ENCODE measurements at regions not wholly inside any gene's neighbourhood (a gene's known extent, or its start where the extent isn't known, plus 50 kb on each side); places are given as distances from the start of the nearest gene placed in this dataset.

- TF ChIP-seq, protein P1, sequence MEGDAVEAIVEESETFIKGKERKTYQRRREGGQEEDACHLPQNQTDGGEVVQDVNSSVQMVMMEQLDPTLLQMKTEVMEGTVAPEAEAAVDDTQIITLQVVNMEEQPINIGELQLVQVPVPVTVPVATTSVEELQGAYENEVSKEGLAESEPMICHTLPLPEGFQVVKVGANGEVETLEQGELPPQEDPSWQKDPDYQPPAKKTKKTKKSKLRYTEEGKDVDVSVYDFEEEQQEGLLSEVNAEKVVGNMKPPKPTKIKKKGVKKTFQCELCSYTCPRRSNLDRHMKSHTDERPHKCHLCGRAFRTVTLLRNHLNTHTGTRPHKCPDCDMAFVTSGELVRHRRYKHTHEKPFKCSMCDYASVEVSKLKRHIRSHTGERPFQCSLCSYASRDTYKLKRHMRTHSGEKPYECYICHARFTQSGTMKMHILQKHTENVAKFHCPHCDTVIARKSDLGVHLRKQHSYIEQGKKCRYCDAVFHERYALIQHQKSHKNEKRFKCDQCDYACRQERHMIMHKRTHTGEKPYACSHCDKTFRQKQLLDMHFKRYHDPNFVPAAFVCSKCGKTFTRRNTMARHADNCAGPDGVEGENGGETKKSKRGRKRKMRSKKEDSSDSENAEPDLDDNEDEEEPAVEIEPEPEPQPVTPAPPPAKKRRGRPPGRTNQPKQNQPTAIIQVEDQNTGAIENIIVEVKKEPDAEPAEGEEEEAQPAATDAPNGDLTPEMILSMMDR (IDR thresholded peaks at IDR 0.05; ENCODE audit: low read depth, low read length): no peak
- no peak for TF ChIP-seq POLR2A (IDR thresholded peaks at IDR 0.05; ENCODE audit: extremely low read depth, insufficient read length)
- no peak for TF ChIP-seq MAX (IDR thresholded peaks at IDR 0.05; ENCODE audit: low read depth, low read length)
Observed at GRCh38 chr13:77391475-77391874, 64.6 kb upstream of the MYCBP2 start.
